Endothelial cell of umbilical vein (primary cell): ENCODE measurements at regions not wholly inside any gene's neighbourhood (a gene's known extent, or its start where the extent isn't known, plus 50 kb on each side); places are given as distances from the start of the nearest gene placed in this dataset.

Experiments
- EZH2 ChIP-seq: IDR thresholded peaks from 2 replicates; pipeline ENCODE4 v1.6.1; 2012; ENCODE audit warnings: borderline replicate concordance, low read depth, mild to moderate bottlenecking, moderate library complexity, low read length, inconsistent platforms; ENCODE audit not compliant: severe bottlenecking
- FOS ChIP-seq: IDR thresholded peaks from 2 replicates; pipeline ENCODE4 v1.6.1; 2011; ENCODE audit warnings: mild to moderate bottlenecking, low read length, moderate library complexity, borderline replicate concordance; ENCODE audit not compliant: insufficient read depth
- GATA2 ChIP-seq: IDR thresholded peaks from 2 replicates; pipeline ENCODE4 v1.7.0; 2011; ENCODE audit warnings: low read depth, mild to moderate bottlenecking, moderate library complexity, mixed read lengths, low read length; ENCODE audit not compliant: insufficient read length, insufficient read depth
- JUN ChIP-seq: IDR thresholded peaks from 2 replicates; pipeline ENCODE4 v1.6.1; 2011; ENCODE audit warnings: borderline replicate concordance, low read depth; ENCODE audit not compliant: insufficient read length, insufficient read depth
- MYC ChIP-seq: IDR thresholded peaks from one replicate; pipeline ENCODE4 v1.6.1; 2011; ENCODE audit warnings: mild to moderate bottlenecking, low read depth, low read length
- POLR2A ChIP-seq: IDR thresholded peaks from 2 replicates; pipeline ENCODE4 v1.6.1; 2012; ENCODE audit warnings: low read depth, mild to moderate bottlenecking, control low read depth, low read length
- POLR2AphosphoS5 ChIP-seq: IDR thresholded peaks from 2 replicates; pipeline ENCODE4 v1.6.1; 2012; ENCODE audit warnings: low read depth, mild to moderate bottlenecking, control low read depth, low read length, moderate library complexity; ENCODE audit not compliant: insufficient read depth
- TF ChIP-seq, protein P1 (sequence below), 2 donors: IDR thresholded peaks; 1 replicate in 1 of 2; 2 replicates in 1 of 2; pipeline ENCODE4 v1.5.1; 2011; ENCODE audit warnings: low read length in 2 of 2, mild to moderate bottlenecking in 2 of 2, moderate library complexity in 2 of 2, control low read depth in 1 of 2, inconsistent platforms in 1 of 2, low read depth in 1 of 2; ENCODE audit not compliant: insufficient read depth in 1 of 2; ENCODE audit errors: extremely low read depth in 1 of 2
- TF ChIP-seq, protein P2 (sequence below): IDR thresholded peaks from 2 replicates; pipeline ENCODE4 v1.6.1; 2011; ENCODE audit not compliant: insufficient read depth, insufficient read length

DNA sequence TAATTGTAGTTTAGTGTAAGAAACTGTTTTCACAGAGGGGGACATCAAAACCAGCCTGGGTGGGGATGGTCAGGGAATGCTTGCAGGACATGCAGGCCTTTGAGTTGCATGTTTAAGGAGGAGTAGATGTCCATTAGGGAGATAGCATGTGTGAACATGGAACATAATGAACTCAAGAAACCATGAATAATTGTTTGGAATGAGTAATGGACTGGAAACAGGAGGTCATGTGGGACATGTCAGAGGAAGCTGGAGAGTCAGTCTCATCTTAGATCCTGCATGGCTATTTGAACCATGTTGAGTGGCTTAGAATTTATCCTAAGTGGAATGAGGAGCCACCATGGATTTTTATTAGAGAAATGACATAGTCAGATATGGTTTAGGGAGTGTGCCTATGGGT lies 86.4 kb downstream of the RPE65 start:
- TF ChIP-seq MYC (no peak), EZH2 (no peak), POLR2AphosphoS5 (no peak), POLR2A (no peak), FOS (peak; percentile 38), JUN (no peak), GATA2 (no peak)
- TF ChIP-seq, protein P1, sequence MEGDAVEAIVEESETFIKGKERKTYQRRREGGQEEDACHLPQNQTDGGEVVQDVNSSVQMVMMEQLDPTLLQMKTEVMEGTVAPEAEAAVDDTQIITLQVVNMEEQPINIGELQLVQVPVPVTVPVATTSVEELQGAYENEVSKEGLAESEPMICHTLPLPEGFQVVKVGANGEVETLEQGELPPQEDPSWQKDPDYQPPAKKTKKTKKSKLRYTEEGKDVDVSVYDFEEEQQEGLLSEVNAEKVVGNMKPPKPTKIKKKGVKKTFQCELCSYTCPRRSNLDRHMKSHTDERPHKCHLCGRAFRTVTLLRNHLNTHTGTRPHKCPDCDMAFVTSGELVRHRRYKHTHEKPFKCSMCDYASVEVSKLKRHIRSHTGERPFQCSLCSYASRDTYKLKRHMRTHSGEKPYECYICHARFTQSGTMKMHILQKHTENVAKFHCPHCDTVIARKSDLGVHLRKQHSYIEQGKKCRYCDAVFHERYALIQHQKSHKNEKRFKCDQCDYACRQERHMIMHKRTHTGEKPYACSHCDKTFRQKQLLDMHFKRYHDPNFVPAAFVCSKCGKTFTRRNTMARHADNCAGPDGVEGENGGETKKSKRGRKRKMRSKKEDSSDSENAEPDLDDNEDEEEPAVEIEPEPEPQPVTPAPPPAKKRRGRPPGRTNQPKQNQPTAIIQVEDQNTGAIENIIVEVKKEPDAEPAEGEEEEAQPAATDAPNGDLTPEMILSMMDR (IDR thresholded peaks at IDR 0.05; ENCODE audit: extremely low read depth in 1 of 2, insufficient read depth in 1 of 2, low read depth in 1 of 2, low read length in 2 of 2): no peak
- TF ChIP-seq, protein P2, sequence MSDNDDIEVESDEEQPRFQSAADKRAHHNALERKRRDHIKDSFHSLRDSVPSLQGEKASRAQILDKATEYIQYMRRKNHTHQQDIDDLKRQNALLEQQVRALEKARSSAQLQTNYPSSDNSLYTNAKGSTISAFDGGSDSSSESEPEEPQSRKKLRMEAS: no peak
